ENCODE measurements at regions not wholly inside any gene's neighbourhood (a gene's known extent, or its start where the extent isn't known, plus 50 kb on each side); places are given as distances from the start of the nearest gene placed in this dataset.

GRCh38 chr16:52757746-52758472 is 211.0 kb upstream of the TOX3 start:
- TF ChIP-seq, protein P1, sequence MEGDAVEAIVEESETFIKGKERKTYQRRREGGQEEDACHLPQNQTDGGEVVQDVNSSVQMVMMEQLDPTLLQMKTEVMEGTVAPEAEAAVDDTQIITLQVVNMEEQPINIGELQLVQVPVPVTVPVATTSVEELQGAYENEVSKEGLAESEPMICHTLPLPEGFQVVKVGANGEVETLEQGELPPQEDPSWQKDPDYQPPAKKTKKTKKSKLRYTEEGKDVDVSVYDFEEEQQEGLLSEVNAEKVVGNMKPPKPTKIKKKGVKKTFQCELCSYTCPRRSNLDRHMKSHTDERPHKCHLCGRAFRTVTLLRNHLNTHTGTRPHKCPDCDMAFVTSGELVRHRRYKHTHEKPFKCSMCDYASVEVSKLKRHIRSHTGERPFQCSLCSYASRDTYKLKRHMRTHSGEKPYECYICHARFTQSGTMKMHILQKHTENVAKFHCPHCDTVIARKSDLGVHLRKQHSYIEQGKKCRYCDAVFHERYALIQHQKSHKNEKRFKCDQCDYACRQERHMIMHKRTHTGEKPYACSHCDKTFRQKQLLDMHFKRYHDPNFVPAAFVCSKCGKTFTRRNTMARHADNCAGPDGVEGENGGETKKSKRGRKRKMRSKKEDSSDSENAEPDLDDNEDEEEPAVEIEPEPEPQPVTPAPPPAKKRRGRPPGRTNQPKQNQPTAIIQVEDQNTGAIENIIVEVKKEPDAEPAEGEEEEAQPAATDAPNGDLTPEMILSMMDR (tag by site-specific recombination; IDR thresholded peaks at IDR 0.05) = no peak
- TF ChIP-seq, protein P2, sequence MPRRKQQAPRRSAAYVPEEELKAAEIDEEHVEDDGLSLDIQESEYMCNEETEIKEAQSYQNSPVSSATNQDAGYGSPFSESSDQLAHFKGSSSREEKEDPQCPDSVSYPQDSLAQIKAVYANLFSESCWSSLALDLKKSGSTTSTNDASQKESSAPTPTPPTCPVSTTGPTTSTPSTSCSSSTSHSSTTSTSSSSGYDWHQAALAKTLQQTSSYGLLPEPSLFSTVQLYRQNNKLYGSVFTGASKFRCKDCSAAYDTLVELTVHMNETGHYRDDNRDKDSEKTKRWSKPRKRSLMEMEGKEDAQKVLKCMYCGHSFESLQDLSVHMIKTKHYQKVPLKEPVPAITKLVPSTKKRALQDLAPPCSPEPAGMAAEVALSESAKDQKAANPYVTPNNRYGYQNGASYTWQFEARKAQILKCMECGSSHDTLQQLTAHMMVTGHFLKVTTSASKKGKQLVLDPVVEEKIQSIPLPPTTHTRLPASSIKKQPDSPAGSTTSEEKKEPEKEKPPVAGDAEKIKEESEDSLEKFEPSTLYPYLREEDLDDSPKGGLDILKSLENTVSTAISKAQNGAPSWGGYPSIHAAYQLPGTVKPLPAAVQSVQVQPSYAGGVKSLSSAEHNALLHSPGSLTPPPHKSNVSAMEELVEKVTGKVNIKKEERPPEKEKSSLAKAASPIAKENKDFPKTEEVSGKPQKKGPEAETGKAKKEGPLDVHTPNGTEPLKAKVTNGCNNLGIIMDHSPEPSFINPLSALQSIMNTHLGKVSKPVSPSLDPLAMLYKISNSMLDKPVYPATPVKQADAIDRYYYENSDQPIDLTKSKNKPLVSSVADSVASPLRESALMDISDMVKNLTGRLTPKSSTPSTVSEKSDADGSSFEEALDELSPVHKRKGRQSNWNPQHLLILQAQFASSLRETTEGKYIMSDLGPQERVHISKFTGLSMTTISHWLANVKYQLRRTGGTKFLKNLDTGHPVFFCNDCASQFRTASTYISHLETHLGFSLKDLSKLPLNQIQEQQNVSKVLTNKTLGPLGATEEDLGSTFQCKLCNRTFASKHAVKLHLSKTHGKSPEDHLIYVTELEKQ (tag by site-specific recombination; IDR thresholded peaks at IDR 0.05; ENCODE audit: borderline replicate concordance) = no peak
- TF ChIP-seq ZNF654 (tag by site-specific recombination; IDR thresholded peaks at IDR 0.05; ENCODE audit: low read depth) (no peak), ZBTB1 (tag by site-specific recombination; IDR thresholded peaks at IDR 0.05) (no peak), ZNF174 (tag by site-specific recombination; IDR thresholded peaks at IDR 0.05) (no peak), SCRT2 (tag by site-specific recombination; IDR thresholded peaks at IDR 0.05) (no peak), ZNF341 (tag by site-specific recombination; IDR thresholded peaks at IDR 0.05; ENCODE audit: low read depth) (no peak), MEIS1 (CRISPR knock-in tag; IDR thresholded peaks at IDR 0.05; ENCODE audit: borderline replicate concordance) (no peak)

Measured in HEK293 (cell line).